Calu3 (cell line): ENCODE measurements at regions not wholly inside any gene's neighbourhood (a gene's known extent, or its start where the extent isn't known, plus 50 kb on each side); places are given as distances from the start of the nearest gene placed in this dataset.

Experiments
- BruUV-seq: library from RNA; stranded (reverse); fragments of 400-500 nt; replicated peaks from 2 replicates; lab custom pipeline; 2021; lab: Mats Ljungman, UMichigan
- CTCF ChIA-PET: fragments of 300-600 bp; sonication (Branson Sonifier 250); formaldehyde crosslinking; loops from one replicate; lab custom pipeline; 2022; ENCODE audit warnings: antibody characterized with exemption; lab: Charles Lee
- DNase-seq: peaks from one replicate; pipeline ENCODE4 v3.0.0; 2022
- H3K27ac Mint-ChIP-seq: one replicate; pipeline ENCODE4 v1.8.0; 2022; ENCODE audit warnings: mixed read lengths; ENCODE audit not compliant: unreplicated experiment
- H3K27me3 Mint-ChIP-seq: one replicate; pipeline ENCODE4 v1.8.0; 2022; ENCODE audit warnings: mixed read lengths; ENCODE audit not compliant: unreplicated experiment
- H3K36me3 Mint-ChIP-seq: one replicate; pipeline ENCODE4 v1.8.0; 2022; ENCODE audit warnings: mild to moderate bottlenecking, moderate library complexity, mixed read lengths; ENCODE audit not compliant: insufficient read depth, unreplicated experiment
- H3K4me1 Mint-ChIP-seq: one replicate; pipeline ENCODE4 v1.8.0; 2022; ENCODE audit warnings: mild to moderate bottlenecking, low read depth, mixed read lengths; ENCODE audit not compliant: unreplicated experiment
- H3K4me3 Mint-ChIP-seq: one replicate; pipeline ENCODE4 v1.8.0; 2022; ENCODE audit warnings: mild to moderate bottlenecking, low read depth, moderate library complexity, mixed read lengths; ENCODE audit not compliant: unreplicated experiment
- H3K9me3 Mint-ChIP-seq: one replicate; pipeline ENCODE4 v1.8.0; 2022; ENCODE audit warnings: low read depth, mixed read lengths; ENCODE audit not compliant: unreplicated experiment
- CTCF ChIP-seq: fragments of 200-600 bp; IDR thresholded peaks from one replicate; pipeline ENCODE4 v1.8.0; 2022; ENCODE audit warnings: antibody characterized with exemption; ENCODE audit not compliant: unreplicated experiment
- intact Hi-C: fragments of 100-400 bp; cut with micrococcal nuclease; formaldehyde crosslinking; loops from one replicate; pipeline ENCODE4 v1.10.0; 2022; ENCODE audit not compliant: unreplicated experiment

- no peak for DNase-seq
- Mint-ChIP-seq H3K27ac (peak overlapping the region; percentile 83), H3K9me3 (peaks cover 7% of the 10 kb centered on the region), H3K27me3 (no peaks in the 10 kb centered on the region), H3K4me1 (peaks cover 32% of the 10 kb centered on the region), H3K36me3 (no peaks in the 10 kb centered on the region), H3K4me3 (peak overlapping the region; percentile 3)
- CTCF ChIA-PET, result interaction anchor here (1.6 kb wide), 1 partner anchor 11 kb away, joined by 11 read pairs; no protein-coding TSS in a partner anchor
- TF ChIP-seq CTCF, result no peak
- intact Hi-C loops, result no loop called here
- no TSS peak for BruUV-seq
Observed at GRCh38 chrX:104325213-104325585, 70.5 kb upstream of the ESX1 start.

GRCh38 chrX:104324461-104325212, 69.9 kb upstream of the ESX1 start:
- no peaks in the 10 kb centered on the region for H3K27me3 Mint-ChIP-seq
- CTCF ChIA-PET, result interaction anchor here (1.6 kb wide), 1 partner anchor 11 kb away, joined by 11 read pairs; no protein-coding TSS in a partner anchor
- H3K4me3 Mint-ChIP-seq, result peak overlapping the region; percentile 3
- H3K36me3 Mint-ChIP-seq, result no peaks in the 10 kb centered on the region
- peak overlapping the region; percentile 83 for H3K27ac Mint-ChIP-seq
- BruUV-seq, result no TSS peak
- H3K4me1 Mint-ChIP-seq, result peaks cover 34% of the 10 kb centered on the region
- no peak for TF ChIP-seq CTCF
- DNase-seq, result no peak
- intact Hi-C loops, result no loop called here
- H3K9me3 Mint-ChIP-seq, result peaks cover 7% of the 10 kb centered on the region

- H3K27me3 Mint-ChIP-seq, result no peaks in the 10 kb centered on the region
- no peaks in the 10 kb centered on the region for H3K36me3 Mint-ChIP-seq
- peak overlapping the region; percentile 89 for H3K27ac Mint-ChIP-seq
- H3K9me3 Mint-ChIP-seq, result peaks cover 3% of the 10 kb centered on the region
- TF ChIP-seq CTCF, result no peak
- intact Hi-C loops, result loop anchor here (10.0 kb wide), 2 partner anchors 245 to 395 kb away; partner anchors contain the start of gene IL1RAPL2
- no TSS peak for BruUV-seq
- peaks cover 52% of the 10 kb centered on the region for H3K4me1 Mint-ChIP-seq
- CTCF ChIA-PET, result interaction anchor here (1.0 to 1.8 kb wide), 2 partner anchors 8 to 16 kb away, joined by 5 to 11 read pairs; no protein-coding TSS in a partner anchor
- no peak for DNase-seq
- H3K4me3 Mint-ChIP-seq, result no peak overlapping the region
Observed at GRCh38 chrX:104319346-104319745, 64.6 kb upstream of the ESX1 start.

DNA sequence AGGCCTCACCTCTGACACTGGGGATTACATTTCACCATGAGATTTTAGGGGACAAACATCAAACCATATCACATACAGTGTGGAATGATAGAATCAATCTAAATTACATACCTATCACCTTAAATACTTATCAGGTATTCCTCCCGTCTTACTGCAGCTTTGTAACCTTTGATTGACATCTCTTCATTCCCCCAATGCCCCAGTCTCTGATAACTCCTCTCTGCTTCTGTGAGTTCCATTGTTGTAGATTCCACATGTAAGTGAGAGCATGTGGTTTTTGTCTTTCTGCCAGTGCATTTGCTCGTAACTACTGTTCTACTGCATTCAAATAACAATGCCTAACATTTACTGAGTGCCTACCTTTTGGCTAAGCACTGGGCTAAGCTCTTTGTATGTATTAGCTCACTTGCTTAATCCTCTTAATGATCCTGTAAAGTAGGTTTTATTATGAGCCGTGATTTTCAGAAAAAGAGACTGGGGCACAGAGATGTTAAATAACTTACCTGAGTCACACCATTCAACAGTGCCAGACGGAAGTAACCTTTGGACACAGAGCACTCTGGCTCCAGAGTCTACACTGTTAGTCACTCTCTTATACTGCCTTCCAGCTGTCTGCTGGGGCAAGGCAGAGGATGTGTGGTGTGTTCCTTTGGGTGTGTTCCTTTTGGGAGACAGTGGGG, 63.7 kb upstream of the ESX1 start:
- H3K27ac Mint-ChIP-seq, result peak overlapping the region; percentile 89
- H3K4me3 Mint-ChIP-seq, result peak overlapping the region; percentile 59
- H3K9me3 Mint-ChIP-seq, result peaks cover 3% of the 10 kb centered on the region
- H3K27me3 Mint-ChIP-seq, result no peaks in the 10 kb centered on the region
- BruUV-seq, result no TSS peak
- CTCF ChIA-PET, result interaction anchor here (1.0 to 1.8 kb wide), 2 partner anchors 9 to 17 kb away, joined by 5 to 11 read pairs; no protein-coding TSS in a partner anchor
- DNase-seq, result peak; percentile 63
- H3K36me3 Mint-ChIP-seq, result no peaks in the 10 kb centered on the region
- no peak for TF ChIP-seq CTCF
- intact Hi-C loops, result loop anchor here (1.0 to 10.0 kb wide), 3 partner anchors 112 to 396 kb away; partner anchors contain the start of gene IL1RAPL2
- H3K4me1 Mint-ChIP-seq, result peaks cover 48% of the 10 kb centered on the region
